ENCODE measurements at regions not wholly inside any gene's neighbourhood (a gene's known extent, or its start where the extent isn't known, plus 50 kb on each side); places are given as distances from the start of the nearest gene placed in this dataset.

DNA sequence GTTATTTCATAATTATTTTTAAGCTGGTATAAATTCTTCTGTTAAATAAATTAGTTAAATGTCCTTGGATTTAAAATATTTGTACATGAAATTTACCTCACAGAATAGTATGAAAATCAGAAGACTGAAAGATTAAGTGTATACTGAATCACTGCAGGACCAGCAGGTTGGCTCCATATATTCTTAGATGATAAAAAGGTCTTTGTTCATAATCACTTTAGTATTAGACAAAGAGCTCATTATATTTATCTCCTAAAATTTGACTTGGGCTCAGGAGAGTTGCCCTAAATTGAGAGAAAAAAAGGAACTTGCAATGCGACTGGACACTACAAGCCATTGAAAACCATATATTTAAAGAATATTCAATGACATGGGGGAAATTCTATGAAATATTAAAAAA lies 766.4 kb upstream of the CITED2 start:
- TF ChIP-seq, protein P1, sequence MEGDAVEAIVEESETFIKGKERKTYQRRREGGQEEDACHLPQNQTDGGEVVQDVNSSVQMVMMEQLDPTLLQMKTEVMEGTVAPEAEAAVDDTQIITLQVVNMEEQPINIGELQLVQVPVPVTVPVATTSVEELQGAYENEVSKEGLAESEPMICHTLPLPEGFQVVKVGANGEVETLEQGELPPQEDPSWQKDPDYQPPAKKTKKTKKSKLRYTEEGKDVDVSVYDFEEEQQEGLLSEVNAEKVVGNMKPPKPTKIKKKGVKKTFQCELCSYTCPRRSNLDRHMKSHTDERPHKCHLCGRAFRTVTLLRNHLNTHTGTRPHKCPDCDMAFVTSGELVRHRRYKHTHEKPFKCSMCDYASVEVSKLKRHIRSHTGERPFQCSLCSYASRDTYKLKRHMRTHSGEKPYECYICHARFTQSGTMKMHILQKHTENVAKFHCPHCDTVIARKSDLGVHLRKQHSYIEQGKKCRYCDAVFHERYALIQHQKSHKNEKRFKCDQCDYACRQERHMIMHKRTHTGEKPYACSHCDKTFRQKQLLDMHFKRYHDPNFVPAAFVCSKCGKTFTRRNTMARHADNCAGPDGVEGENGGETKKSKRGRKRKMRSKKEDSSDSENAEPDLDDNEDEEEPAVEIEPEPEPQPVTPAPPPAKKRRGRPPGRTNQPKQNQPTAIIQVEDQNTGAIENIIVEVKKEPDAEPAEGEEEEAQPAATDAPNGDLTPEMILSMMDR (IDR thresholded peaks at IDR 0.05; ENCODE audit: low read depth, low read length): no peak
- no peak for TF ChIP-seq POLR2A (IDR thresholded peaks at IDR 0.05; ENCODE audit: extremely low read depth, insufficient read length)
